NOMO-1 treated with DMSO at 0.1 percent for 48 hours (cell line): ENCODE measurements at regions not wholly inside any gene's neighbourhood (a gene's known extent, or its start where the extent isn't known, plus 50 kb on each side); places are given as distances from the start of the nearest gene placed in this dataset.
A peak's percentile ranks its signal among the peaks of the same experiment; 100 is the strongest.

ENCODE experiments used
- DNase-seq: peaks from one replicate; lab custom pipeline; 2025; ENCODE audit not compliant: unreplicated experiment; lab: John Stamatoyannopoulos, UW

- DNase-seq = no peak
Observed at GRCh38 chrX:115487608-115488007, 73.4 kb upstream of the PLS3 start.

GRCh38 chrX:115490814-115491213 is 70.2 kb upstream of the PLS3 start:
- no peak for DNase-seq

- DNase-seq = no peak
Observed at GRCh38 chrX:115491766-115492165, 69.2 kb upstream of the PLS3 start.

- DNase-seq = no peak
Observed at GRCh38 chrX:115493015-115493414, 68.0 kb upstream of the PLS3 start.

GRCh38 chrX:115494161-115494560 is 66.8 kb upstream of the PLS3 start:
- no peak for DNase-seq

- peak; percentile 63 for DNase-seq
Observed at GRCh38 chrX:115499112-115499805, 61.7 kb upstream of the PLS3 start.

- DNase-seq = no peak
Observed at GRCh38 chrX:115503099-115503498, 57.9 kb upstream of the PLS3 start.

GRCh38 chrX:115504167-115504566 is 56.8 kb upstream of the PLS3 start:
- no peak for DNase-seq
